ENCODE measurements at regions not wholly inside any gene's neighbourhood (a gene's known extent, or its start where the extent isn't known, plus 50 kb on each side); places are given as distances from the start of the nearest gene placed in this dataset.

DNA sequence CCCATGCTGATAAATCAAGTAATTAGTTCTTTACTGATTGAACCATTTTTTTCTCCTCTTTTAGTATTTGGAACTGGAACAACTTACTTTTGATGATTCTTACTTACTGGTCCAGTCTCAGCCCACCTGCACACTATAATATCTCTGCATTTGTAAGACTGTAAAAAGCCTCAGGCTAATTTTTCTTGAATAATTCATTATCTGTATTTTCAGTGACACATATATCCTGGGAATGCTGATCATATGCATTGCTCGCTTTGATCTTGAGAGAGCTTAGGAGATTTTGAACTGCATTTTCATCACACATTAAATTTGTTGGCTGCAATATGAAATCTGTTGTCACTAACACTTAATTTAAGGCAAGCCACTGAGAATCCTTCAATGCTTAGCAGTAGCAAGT, 760.6 kb downstream of the EDEM1 start:
- TF ChIP-seq, protein P1, sequence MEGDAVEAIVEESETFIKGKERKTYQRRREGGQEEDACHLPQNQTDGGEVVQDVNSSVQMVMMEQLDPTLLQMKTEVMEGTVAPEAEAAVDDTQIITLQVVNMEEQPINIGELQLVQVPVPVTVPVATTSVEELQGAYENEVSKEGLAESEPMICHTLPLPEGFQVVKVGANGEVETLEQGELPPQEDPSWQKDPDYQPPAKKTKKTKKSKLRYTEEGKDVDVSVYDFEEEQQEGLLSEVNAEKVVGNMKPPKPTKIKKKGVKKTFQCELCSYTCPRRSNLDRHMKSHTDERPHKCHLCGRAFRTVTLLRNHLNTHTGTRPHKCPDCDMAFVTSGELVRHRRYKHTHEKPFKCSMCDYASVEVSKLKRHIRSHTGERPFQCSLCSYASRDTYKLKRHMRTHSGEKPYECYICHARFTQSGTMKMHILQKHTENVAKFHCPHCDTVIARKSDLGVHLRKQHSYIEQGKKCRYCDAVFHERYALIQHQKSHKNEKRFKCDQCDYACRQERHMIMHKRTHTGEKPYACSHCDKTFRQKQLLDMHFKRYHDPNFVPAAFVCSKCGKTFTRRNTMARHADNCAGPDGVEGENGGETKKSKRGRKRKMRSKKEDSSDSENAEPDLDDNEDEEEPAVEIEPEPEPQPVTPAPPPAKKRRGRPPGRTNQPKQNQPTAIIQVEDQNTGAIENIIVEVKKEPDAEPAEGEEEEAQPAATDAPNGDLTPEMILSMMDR (IDR thresholded peaks at IDR 0.05) = no peak
- no peak for TF ChIP-seq POLR2A (IDR thresholded peaks at IDR 0.05)
